Astrocyte of the cerebellum (primary cell): ENCODE measurements at regions not wholly inside any gene's neighbourhood (a gene's known extent, or its start where the extent isn't known, plus 50 kb on each side); places are given as distances from the start of the nearest gene placed in this dataset.

Source experiments
- DNase-seq: peaks from one replicate; pipeline ENCODE4 v3.0.0-alpha.2; 2011; ENCODE audit warnings: low read depth
- H3K4me3 ChIP-seq: 2 replicates; pipeline ENCODE4 v1.5.1; 2011; ENCODE audit warnings: mild to moderate bottlenecking, low read depth, low read length, moderate library complexity
- in situ Hi-C: cut with HindIII; loops from 2 replicates; pipeline ENCODE4 v1.10.0; 2017; ENCODE audit warnings: low sequenced_read_pairs
- TF ChIP-seq, protein P1 (sequence below): IDR thresholded peaks from 2 replicates; pipeline ENCODE4 v1.5.1; 2012; ENCODE audit warnings: low read length, low read depth, moderate library complexity, mild to moderate bottlenecking; ENCODE audit errors: missing control alignments

- TF ChIP-seq, protein P1, sequence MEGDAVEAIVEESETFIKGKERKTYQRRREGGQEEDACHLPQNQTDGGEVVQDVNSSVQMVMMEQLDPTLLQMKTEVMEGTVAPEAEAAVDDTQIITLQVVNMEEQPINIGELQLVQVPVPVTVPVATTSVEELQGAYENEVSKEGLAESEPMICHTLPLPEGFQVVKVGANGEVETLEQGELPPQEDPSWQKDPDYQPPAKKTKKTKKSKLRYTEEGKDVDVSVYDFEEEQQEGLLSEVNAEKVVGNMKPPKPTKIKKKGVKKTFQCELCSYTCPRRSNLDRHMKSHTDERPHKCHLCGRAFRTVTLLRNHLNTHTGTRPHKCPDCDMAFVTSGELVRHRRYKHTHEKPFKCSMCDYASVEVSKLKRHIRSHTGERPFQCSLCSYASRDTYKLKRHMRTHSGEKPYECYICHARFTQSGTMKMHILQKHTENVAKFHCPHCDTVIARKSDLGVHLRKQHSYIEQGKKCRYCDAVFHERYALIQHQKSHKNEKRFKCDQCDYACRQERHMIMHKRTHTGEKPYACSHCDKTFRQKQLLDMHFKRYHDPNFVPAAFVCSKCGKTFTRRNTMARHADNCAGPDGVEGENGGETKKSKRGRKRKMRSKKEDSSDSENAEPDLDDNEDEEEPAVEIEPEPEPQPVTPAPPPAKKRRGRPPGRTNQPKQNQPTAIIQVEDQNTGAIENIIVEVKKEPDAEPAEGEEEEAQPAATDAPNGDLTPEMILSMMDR, result no peak
- no peak overlapping the region for H3K4me3 ChIP-seq
- no peak for DNase-seq
- in situ Hi-C loops, result no loop called here
These were observed 479.6 kb downstream of the FBXO15 start for GRCh38 chr18:73668051-73668450.

- DNase-seq, result no peak
- TF ChIP-seq, protein P1, result no peak
- in situ Hi-C loops, result no loop called here
- no peak overlapping the region for H3K4me3 ChIP-seq
These were observed 480.9 kb downstream of the FBXO15 start for GRCh38 chr18:73666772-73667171.

DNA sequence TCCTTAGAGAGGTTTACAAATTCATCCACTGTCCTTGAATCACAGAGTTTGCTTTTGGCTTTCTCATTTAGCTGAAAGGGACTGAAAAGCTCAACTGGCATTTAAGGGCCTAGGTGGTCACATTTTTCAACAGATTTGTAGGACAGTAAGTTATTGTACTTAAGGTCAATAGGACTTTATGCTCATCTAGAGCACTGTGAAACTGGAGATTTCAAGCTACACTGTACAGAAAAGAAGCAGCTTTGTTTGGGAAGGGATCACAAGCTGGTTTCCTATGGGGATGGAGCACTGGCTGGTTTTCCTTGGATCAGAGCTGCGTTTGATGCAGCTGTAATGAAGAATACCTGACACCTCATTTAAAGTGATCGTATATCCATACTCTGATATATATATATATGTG, 482.7 kb downstream of the FBXO15 start:
- DNase-seq, result no peak
- TF ChIP-seq, protein P1, result no peak

DNA sequence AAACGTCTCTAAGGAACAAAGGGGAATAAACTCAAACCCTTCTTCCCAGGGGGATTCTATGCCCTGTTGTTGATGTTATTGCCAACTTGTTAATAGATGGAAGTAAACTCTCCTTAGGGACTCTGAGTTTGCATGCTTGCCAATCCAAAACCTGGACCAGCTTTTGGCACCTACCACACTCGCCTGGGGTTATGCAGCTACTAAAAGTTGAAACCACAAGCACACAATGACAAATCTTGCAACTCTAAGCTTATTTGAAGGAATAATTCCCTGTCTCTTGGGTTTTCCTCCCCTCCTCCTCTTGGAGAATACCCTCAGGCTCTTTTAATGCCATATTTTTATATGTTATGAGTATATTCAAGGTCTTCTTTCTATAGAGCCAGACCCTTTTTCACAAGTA, 484.1 kb downstream of the FBXO15 start:
- DNase-seq, result no peak
- no peak overlapping the region for H3K4me3 ChIP-seq
- in situ Hi-C loops, result no loop called here
- TF ChIP-seq, protein P1, result no peak

More for the DNA sequence above, 482.7 kb downstream of the FBXO15 start:
- H3K4me3 ChIP-seq, result no peak overlapping the region
- in situ Hi-C loops, result no loop called here

- TF ChIP-seq, protein P1, result no peak
- DNase-seq, result no peak
- no peak overlapping the region for H3K4me3 ChIP-seq
- in situ Hi-C loops, result no loop called here
These were observed 485.2 kb downstream of the FBXO15 start for GRCh38 chr18:73662421-73662820.

GRCh38 chr18:73660931-73661856, 486.4 kb downstream of the FBXO15 start:
- no peak overlapping the region for H3K4me3 ChIP-seq
- TF ChIP-seq, protein P1, result no peak
- in situ Hi-C loops, result no loop called here
- no peak for DNase-seq
